Naive thymus-derived CD8-positive, alpha-beta T cell (primary cell): ENCODE measurements at regions not wholly inside any gene's neighbourhood (a gene's known extent, or its start where the extent isn't known, plus 50 kb on each side); places are given as distances from the start of the nearest gene placed in this dataset.

Source experiments
- ATAC-seq, 2 donors: fragments of 150-1000 bp; cut with Tn5 transposase in 1 of 2; sonication (Bioruptor Pico), chemical (Tn5 transposase) in 1 of 2; 1 replicate in 1 of 2; 2 replicates in 1 of 2; pipeline ENCODE4 v1.10.0; 2021; ENCODE audit warnings: mild to moderate bottlenecking in 2 of 2, moderate library complexity in 2 of 2
- POLR2A ChIA-PET: fragments of 350-600 bp; sonication (Branson Sonifier 250); formaldehyde crosslinking; loops from one replicate; lab custom pipeline; 2021; ENCODE audit warnings: antibody characterized with exemption; lab: Charles Lee
- DNase-seq, 10 donors: peaks; one replicate each; pipeline versions ENCODE4 v3.0.0 to v3.0.0-alpha.2; 2020 to 2022
- H3K27ac Mint-ChIP-seq, 10 donors: one replicate each; pipeline ENCODE4 v1.8.0; 2020 to 2022; ENCODE audit warnings: mild to moderate bottlenecking in 10 of 10, mixed read lengths in 10 of 10, moderate library complexity in 4 of 10, inconsistent platforms in 1 of 10
- H3K27me3 Mint-ChIP-seq, 5 donors: one replicate each; pipeline ENCODE4 v1.8.0; 2021 to 2022; ENCODE audit warnings: mixed read lengths in 5 of 5
- H3K36me3 Mint-ChIP-seq, 3 donors: one replicate each; pipeline ENCODE4 v1.8.0; 2020 to 2022; ENCODE audit warnings: mixed read lengths in 3 of 3, mild to moderate bottlenecking in 2 of 3, inconsistent platforms in 1 of 3
- H3K4me1 Mint-ChIP-seq, 4 donors: one replicate each; pipeline ENCODE4 v1.8.0; 2021 to 2022; ENCODE audit warnings: mixed read lengths in 4 of 4
- H3K4me3 Mint-ChIP-seq, 10 donors: one replicate each; pipeline ENCODE4 v1.8.0; 2020 to 2022; ENCODE audit warnings: mild to moderate bottlenecking in 10 of 10, mixed read lengths in 10 of 10, moderate library complexity in 6 of 10, inconsistent platforms in 1 of 10
- H3K9me3 Mint-ChIP-seq, 9 donors: one replicate each; pipeline ENCODE4 v1.8.0; 2020 to 2022; ENCODE audit warnings: mixed read lengths in 9 of 9, mild to moderate bottlenecking in 3 of 9, inconsistent platforms in 1 of 9, moderate library complexity in 1 of 9

DNA sequence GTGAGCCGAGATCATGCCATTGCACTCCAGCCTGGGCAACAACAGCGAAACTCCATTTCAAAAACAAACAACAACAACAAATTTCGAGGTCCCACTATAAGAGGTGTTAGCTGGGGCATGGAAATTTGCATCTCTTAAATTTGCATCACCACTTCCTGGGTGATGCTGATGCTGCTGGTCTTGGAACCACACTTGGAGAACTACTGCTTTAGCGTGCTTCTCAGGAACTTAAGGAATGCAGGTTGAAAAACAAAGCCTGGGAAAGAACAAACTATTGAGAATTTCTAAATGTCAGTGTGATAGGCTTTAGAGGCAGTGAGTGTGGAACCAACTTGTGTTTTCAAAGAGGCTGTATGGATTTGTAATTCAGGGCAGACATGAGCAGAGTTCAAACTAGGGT is 858.4 kb upstream of the ARPP21 start:
- peaks cover 0 to 5% (median 0%) of the 10 kb centered on the region in 9 donors for H3K9me3 Mint-ChIP-seq
- H3K27ac Mint-ChIP-seq: no peak overlapping the region
- DNase-seq (no peak), ATAC-seq (no peak)
- H3K4me3 Mint-ChIP-seq: no peak overlapping the region
- H3K4me1 Mint-ChIP-seq: no peaks in the 10 kb centered on the region
- POLR2A ChIA-PET: no interaction called here
- no peaks in the 10 kb centered on the region for H3K36me3 Mint-ChIP-seq
- no peaks in the 10 kb centered on the region for H3K27me3 Mint-ChIP-seq

- Mint-ChIP-seq H3K4me3 (no peak overlapping the region), H3K36me3 (no peaks in the 10 kb centered on the region), H3K27me3 (no peaks in the 10 kb centered on the region), H3K9me3 (peaks cover 0 to 5% (median 0%) of the 10 kb centered on the region in 9 donors), H3K4me1 (no peaks in the 10 kb centered on the region), H3K27ac (no peak overlapping the region)
- no peak for ATAC-seq
- no peak for DNase-seq
- POLR2A ChIA-PET: no interaction called here
These were observed 856.5 kb upstream of the ARPP21 start for GRCh38 chr3:34782871-34783270.

- no peak for ATAC-seq
- no peaks in the 10 kb centered on the region for H3K4me1 Mint-ChIP-seq
- no peak overlapping the region for H3K4me3 Mint-ChIP-seq
- no peaks in the 10 kb centered on the region for H3K27me3 Mint-ChIP-seq
- POLR2A ChIA-PET: no interaction called here
- H3K9me3 Mint-ChIP-seq: peaks cover 0 to 5% (median 0%) of the 10 kb centered on the region in 9 donors
- H3K27ac Mint-ChIP-seq: no peak overlapping the region
- H3K36me3 Mint-ChIP-seq: no peaks in the 10 kb centered on the region
- DNase-seq: no peak
These were observed 855.4 kb upstream of the ARPP21 start for GRCh38 chr3:34783876-34784275.

DNA sequence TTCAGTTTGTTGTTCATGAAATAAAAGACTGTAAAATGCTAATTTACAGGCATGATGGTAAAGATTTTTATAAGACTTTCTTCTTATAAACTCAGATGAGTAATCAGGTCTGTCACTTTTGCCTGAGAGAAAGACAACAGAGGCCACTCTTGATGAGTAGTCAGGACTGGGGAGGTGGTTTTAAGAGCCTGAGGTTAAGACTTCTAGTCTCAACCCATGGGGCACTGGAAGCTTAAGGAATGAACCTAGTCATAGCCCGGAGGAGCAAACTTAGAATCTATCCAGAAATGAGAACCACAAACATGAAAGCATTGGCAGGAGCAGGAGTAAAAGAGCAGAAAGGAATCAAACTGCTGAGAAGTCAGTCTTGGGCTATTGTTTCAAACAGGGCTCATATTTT is 846.3 kb upstream of the ARPP21 start:
- POLR2A ChIA-PET: no interaction called here
- H3K4me1 Mint-ChIP-seq: no peaks in the 10 kb centered on the region

GRCh38 chr3:34807611-34808010 is 831.7 kb upstream of the ARPP21 start:
- Mint-ChIP-seq H3K36me3 (no peaks in the 10 kb centered on the region), H3K27me3 (no peaks in the 10 kb centered on the region), H3K4me1 (no peaks in the 10 kb centered on the region), H3K27ac (no peak overlapping the region), H3K4me3 (no peak overlapping the region), H3K9me3 (peaks cover 0 to 4% (median 0%) of the 10 kb centered on the region in 9 donors)
- DNase-seq (no peak), ATAC-seq (no peak)
- POLR2A ChIA-PET: no interaction called here

More for the DNA sequence above, 846.3 kb upstream of the ARPP21 start:
- Mint-ChIP-seq H3K27ac (no peak overlapping the region), H3K9me3 (peaks cover 0 to 4% (median 0%) of the 10 kb centered on the region in 9 donors), H3K27me3 (peaks cover 0 to 8% (median 0%) of the 10 kb centered on the region in 5 donors), H3K36me3 (no peaks in the 10 kb centered on the region), H3K4me3 (no peak overlapping the region)
- no peak for ATAC-seq
- DNase-seq: no peak

DNA sequence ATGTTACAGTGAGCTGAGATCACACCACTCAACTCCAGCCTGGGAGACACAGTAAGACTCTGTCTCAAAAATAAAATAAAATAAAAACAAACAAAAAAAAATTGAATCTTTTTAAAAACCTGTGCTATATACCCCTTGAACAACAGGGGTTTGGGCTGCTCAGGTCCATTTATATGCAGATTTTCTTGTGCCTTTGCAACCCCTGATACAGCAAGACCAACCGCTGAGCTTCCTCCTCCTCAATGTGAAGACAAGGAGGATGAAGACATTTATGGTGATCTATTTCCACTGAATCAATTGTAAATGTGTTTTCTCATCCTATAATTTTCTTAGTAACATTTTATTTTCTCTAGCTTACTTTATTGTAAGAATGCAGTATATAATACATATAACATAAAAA is 831.0 kb upstream of the ARPP21 start:
- POLR2A ChIA-PET: no interaction called here
- DNase-seq (no peak), ATAC-seq (no peak)
- Mint-ChIP-seq H3K9me3 (peaks cover 0 to 4% (median 0%) of the 10 kb centered on the region in 9 donors), H3K27me3 (no peaks in the 10 kb centered on the region), H3K4me3 (no peak overlapping the region), H3K27ac (no peak overlapping the region), H3K4me1 (no peaks in the 10 kb centered on the region), H3K36me3 (no peaks in the 10 kb centered on the region)

- H3K9me3 Mint-ChIP-seq: peaks cover 0 to 13% (median 2%) of the 10 kb centered on the region in 9 donors
- ATAC-seq (no peak), DNase-seq (no peak)
- no peaks in the 10 kb centered on the region for H3K4me1 Mint-ChIP-seq
- POLR2A ChIA-PET: no interaction called here
- H3K36me3 Mint-ChIP-seq: peaks cover 0 to 8% (median 0%) of the 10 kb centered on the region in 3 donors
- H3K27ac Mint-ChIP-seq: no peak overlapping the region
- H3K27me3 Mint-ChIP-seq: no peaks in the 10 kb centered on the region
- H3K4me3 Mint-ChIP-seq: no peak overlapping the region
These were observed 810.5 kb upstream of the ARPP21 start for GRCh38 chr3:34828847-34829246.

GRCh38 chr3:34832865-34833508 is 806.3 kb upstream of the ARPP21 start:
- POLR2A ChIA-PET: no interaction called here
- Mint-ChIP-seq H3K9me3 (peaks cover 0 to 7% (median 2%) of the 10 kb centered on the region in 9 donors), H3K36me3 (peaks cover 0 to under 1% (median 0%) of the 10 kb centered on the region in 3 donors), H3K4me1 (no peaks in the 10 kb centered on the region), H3K27ac (no peak overlapping the region), H3K4me3 (no peak overlapping the region), H3K27me3 (peaks cover 0 to 3% (median 1%) of the 10 kb centered on the region in 5 donors)
- ATAC-seq (no peak), DNase-seq (no peak)

GRCh38 chr3:34837848-34838741 is 801.2 kb upstream of the ARPP21 start:
- Mint-ChIP-seq H3K4me3 (no peak overlapping the region), H3K27me3 (peaks cover 0 to 7% (median 1%) of the 10 kb centered on the region in 5 donors), H3K36me3 (no peaks in the 10 kb centered on the region), H3K4me1 (no peaks in the 10 kb centered on the region), H3K27ac (no peak overlapping the region), H3K9me3 (peaks cover 0 to 6% (median 0%) of the 10 kb centered on the region in 9 donors)
- no peak for ATAC-seq
- POLR2A ChIA-PET: no interaction called here
- DNase-seq: no peak

GRCh38 chr3:34842706-34843480 is 796.4 kb upstream of the ARPP21 start:
- Mint-ChIP-seq H3K27ac (no peak overlapping the region), H3K27me3 (peaks cover 0 to 4% (median 0%) of the 10 kb centered on the region in 5 donors)

GRCh38 chr3:34844323-34844620 is 795.1 kb upstream of the ARPP21 start:
- POLR2A ChIA-PET: no interaction called here
- ATAC-seq (no peak), DNase-seq (no peak)
- Mint-ChIP-seq H3K27me3 (peaks cover 0 to 8% (median 0%) of the 10 kb centered on the region in 5 donors), H3K9me3 (no peaks in the 10 kb centered on the region), H3K4me3 (no peak overlapping the region), H3K4me1 (peaks cover 0 to 1% (median 0%) of the 10 kb centered on the region in 4 donors), H3K36me3 (no peaks in the 10 kb centered on the region), H3K27ac (no peak overlapping the region)

More at GRCh38 chr3:34842706-34843480, 796.4 kb upstream of the ARPP21 start:
- Mint-ChIP-seq H3K9me3 (peaks cover 0 to 4% (median 0%) of the 10 kb centered on the region in 9 donors), H3K4me1 (peaks cover 0 to 1% (median 0%) of the 10 kb centered on the region in 4 donors), H3K36me3 (no peaks in the 10 kb centered on the region), H3K4me3 (no peak overlapping the region)
- DNase-seq (no peak), ATAC-seq (no peak)
- POLR2A ChIA-PET: no interaction called here

DNA sequence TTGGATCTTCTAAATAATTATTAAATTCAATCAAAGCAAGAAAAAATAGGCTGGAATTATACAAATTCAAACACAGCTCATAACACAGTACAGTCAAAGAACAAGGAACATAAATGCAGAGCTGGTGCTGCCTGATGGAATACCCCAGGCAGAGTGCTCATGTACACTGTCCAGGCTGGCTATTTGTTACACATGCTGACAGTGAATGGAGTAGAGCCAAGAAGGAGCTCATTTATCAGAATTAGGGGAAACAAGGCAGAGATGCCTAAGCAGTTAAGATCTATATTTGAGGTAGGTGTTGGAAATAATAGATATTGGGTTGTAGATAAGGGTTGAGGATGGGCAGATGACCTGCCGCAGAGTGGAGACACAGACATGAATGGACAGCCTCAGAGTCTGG is 788.2 kb upstream of the ARPP21 start:
- peaks cover 0 to 4% (median 0%) of the 10 kb centered on the region in 5 donors for H3K27me3 Mint-ChIP-seq
- no peak overlapping the region for H3K4me3 Mint-ChIP-seq
- no peaks in the 10 kb centered on the region for H3K36me3 Mint-ChIP-seq
- DNase-seq (no peak), ATAC-seq (no peak)
- peaks cover 0 to 16% (median 0%) of the 10 kb centered on the region in 9 donors for H3K9me3 Mint-ChIP-seq
- H3K27ac Mint-ChIP-seq: no peak overlapping the region
- peaks cover 0 to 1% (median 0%) of the 10 kb centered on the region in 4 donors for H3K4me1 Mint-ChIP-seq
- POLR2A ChIA-PET: no interaction called here
